ENCODE measurements at regions not wholly inside any gene's neighbourhood (a gene's known extent, or its start where the extent isn't known, plus 50 kb on each side); places are given as distances from the start of the nearest gene placed in this dataset.

DNA sequence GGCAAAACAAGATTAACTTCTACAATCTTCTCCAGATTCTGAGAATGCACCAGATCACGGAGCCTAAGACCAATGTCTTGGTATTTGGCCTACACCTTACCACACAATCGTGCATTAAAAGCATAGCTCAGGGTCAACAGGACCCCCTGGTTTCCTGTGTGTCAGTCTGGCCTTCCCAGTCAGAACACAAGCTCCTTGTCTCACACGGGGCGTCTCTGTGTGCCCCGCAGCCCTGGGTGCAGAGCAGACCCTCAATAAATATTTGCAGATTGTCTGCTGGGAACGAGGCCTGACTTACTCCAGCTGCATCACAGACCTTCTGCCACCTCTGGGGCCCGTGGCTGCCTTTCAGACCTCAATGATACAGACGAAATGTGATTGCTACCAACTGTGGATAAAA, 82.5 kb upstream of the CTNNB1 start:
- no peak for DNase-seq

DNA sequence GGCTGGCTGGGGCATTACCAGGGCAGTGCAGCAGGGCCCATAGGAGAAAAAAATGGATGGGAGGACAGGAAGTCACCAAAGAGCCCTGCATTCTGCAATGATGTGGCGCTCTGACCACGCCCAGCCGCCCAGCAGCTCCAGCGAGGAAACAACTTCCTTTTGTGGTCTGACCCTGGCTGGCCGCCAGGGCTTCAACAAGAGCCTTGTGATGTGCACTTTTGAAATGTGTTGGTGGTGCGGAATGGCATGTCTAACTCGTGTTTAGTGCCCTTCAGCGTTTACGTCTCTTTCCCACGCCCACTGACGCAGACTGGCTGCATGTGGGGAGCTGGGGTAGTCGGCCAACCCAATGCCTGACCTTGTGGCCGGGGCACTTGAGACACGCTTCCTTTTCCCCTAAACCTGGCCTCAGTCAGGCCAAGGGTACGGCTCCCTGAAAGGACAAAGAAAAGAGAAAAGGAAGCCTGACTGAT, 81.9 kb upstream of the CTNNB1 start:
- DNase-seq, result peak; percentile 98

DNA sequence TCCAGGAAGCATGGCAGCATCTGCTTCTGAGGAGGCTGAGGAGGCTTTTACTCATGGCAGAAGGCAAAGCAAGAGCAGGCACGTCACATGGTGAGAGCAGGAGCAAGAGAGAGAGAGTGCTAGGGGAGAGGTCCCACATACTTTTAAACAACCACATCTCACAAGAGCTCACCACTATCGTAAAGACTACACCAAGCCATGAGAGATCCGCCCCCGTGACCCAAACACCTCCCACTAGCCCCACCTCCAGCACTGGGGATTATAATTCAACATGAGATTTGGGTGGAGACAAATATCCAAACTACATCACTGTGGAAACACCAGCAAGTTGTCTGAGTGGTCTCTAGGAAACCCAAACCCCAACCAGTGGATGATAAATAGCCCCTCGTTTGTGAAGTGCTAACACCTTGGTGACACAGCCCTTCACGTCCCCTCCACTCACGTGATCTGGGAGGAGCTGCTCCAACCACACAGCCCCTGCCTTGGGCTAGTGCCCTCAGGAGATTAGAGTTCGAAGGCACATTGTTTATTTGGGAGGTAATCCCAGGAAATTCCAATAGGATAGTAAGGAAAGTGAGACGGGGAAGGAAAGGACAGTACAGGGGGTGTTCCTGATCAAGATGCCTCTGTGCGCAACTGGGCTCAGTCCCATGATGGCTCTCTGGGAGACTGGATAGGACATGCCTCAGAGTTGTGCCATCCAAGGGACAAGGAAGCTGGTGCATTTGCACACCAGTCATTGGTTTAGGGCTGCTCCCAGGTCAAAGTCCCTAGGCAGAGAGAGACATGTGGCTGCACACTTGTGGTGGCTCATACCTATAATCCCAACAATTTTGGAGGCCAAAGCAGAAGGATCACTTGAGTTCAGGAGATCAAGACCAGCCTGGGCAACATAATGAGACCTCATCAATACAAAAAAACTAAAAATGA, 80.6 kb upstream of the CTNNB1 start:
- DNase-seq, result no peak

DNA sequence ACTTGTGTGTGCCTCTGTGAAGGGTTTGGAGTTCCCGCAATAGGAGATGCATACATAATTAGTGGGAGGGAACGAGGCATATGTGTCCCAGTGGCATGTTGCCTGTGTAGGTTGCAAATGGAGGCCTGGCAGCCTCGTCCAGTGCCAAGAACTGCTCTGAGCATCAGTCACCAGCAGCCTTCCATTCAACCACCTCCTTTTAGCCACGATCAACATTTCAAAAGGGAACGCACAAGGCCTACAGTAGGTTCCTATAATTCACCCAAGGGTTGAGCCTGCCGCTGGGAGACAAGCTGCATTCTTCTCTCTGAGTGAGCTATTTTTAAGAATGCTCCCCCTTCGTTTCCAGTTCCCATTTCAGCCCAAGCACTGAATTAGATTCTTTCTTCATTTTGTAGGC, 78.8 kb upstream of the CTNNB1 start:
- no peak for DNase-seq

DNA sequence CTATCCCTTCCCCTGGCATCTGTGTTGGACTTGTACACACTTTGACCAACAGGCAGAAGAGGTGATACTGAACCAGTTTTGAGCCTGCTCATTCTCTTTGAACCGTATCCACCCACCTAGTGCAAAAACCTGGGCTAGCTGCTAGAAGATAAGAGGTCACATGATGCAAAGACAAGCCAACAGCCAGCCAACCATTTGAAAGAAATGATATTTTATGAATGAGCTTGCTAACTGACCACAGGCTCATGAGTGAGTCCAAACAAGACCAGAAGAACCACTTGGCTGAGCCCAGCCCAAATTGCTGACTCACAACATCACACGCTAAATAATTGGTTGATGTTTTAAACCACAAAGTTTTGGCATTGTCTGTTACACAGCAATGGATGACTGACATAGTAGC, 74.0 kb upstream of the CTNNB1 start:
- DNase-seq, result no peak

DNA sequence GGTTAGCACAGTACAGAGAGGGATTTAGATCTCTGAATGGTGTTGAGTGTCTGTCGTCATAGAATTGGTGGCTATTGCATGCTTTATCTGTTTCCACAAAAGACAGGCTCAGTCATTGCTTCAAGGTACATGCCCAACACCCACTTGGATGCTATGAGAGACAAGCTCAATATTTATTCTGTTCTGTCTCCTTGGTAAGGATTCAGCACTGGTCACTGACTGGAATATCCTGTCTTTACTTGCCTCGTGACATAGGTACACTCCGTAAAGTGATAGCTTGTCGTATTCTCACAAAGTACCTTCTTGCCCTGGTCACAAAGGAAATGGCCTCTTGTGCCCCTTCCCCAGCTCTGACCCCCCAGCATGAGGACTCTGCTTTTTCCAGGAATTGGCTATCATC, 72.8 kb upstream of the CTNNB1 start:
- no peak for DNase-seq

DNA sequence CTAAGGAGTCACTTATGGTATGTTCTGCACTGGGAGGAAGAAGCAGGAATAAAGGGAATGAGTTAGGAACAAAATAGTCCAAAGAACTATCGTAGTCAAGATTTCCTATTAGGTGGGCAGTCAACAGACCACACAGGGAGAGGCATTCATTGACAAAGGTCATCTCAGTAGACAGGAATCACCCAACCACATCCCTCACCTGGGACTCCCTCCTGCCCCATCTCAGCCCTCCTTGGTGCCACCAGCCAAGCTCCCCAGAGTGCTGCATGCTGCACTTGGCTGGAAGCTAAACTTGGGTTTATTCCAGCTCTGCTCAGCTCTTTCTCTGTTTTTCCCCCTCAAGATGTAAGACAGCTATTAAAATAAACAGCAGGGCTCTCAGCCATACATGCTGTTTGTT, 72.3 kb upstream of the CTNNB1 start:
- no peak for DNase-seq

DNA sequence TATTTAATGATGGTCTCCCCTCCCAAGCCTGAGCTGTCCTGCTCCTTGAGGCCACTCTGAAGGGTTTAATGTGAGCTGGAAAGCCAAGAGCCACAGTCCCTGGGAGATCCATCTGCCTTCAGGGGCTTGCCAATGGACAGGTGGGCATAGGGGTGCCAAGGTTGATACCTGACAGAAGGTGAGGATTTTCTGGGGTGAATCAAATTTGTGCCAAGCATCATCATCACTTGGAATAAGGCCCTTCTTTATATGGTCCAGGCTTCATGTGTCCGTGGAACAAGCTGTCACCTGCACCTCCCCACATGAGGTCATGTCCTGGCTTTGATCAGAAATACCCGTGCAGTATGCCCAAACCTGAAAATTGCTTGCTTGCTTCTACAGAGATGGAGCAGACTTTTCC, 71.9 kb upstream of the CTNNB1 start:
- no peak for DNase-seq

DNA sequence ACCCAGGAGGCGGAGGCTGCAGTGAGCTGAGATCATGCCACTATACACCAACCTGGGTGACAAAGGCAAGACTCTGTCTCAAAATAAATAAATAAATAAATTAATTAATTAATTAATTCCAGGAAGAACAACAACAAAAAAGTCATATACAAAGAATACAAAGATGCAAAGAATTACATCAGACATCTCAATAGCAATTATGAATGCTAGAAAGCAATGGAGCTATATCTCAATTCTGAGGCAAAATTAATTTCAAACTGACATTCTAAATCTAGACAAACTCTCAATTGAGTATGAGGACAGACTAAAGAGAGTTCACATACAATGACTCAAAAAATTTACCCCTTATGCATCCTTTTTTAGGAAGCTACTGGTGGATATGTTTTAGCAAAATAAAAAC, 69.6 kb upstream of the CTNNB1 start:
- no peak for DNase-seq

DNA sequence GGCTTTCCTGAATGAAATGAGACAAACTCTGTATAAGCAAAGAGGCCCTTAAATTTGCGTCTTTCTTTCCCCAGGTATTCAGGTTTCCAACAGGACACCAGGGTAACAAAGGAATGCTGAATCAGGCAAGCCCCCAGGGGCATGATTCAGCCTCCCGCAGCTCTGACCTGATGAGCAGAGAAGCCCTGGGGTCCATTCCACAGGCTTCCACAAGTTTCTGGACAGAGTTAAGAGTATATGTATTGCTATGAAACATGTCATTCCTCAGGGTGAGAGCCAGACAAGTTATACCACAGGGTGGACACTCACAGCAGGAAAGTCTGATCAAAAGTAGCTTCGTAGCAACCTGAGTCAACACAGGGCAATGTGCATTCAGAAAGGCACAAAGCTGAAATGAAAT, 68.1 kb upstream of the CTNNB1 start:
- peak; percentile 58 for DNase-seq

DNA sequence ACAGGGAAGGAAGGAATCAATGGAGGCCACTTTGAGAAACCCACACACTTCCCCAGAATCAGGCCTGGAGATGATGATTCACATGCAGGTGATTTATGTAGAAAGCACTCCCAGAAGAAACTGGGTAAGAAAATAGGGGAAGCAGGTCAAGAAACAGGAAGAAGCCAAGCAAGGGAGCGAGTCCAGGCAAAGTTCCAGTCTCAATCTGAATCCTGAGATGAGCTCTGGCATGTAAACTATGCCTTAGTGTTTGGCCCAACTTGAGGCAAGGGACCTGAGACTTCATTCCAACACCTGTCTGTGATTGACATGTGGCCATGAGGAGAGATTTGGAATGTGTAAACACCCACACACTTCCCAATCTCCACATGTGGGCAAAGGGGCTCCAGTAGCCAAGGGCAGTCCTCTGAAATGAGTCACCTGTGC, 61.6 kb upstream of the CTNNB1 start:
- DNase-seq, result peak; percentile 7

DNA sequence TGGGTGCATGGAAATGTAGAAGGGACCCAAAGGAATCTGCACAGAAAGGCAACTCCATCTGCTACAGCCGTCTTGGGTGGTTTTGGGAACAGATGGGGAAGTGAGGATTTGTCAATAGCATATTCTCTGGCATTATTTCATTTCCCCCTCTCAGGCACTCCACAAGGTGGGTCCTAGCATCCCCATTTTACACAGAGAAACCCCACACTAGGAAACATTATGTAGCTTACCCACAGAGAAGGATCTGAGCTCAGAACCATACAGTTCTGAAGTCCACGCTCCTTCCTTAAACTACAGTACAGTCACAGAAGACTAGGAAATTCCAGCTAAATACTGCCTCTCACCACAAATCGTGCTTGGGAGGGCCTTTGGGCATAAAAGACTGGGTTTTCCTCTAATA, 61.2 kb upstream of the CTNNB1 start:
- no peak for DNase-seq

DNA sequence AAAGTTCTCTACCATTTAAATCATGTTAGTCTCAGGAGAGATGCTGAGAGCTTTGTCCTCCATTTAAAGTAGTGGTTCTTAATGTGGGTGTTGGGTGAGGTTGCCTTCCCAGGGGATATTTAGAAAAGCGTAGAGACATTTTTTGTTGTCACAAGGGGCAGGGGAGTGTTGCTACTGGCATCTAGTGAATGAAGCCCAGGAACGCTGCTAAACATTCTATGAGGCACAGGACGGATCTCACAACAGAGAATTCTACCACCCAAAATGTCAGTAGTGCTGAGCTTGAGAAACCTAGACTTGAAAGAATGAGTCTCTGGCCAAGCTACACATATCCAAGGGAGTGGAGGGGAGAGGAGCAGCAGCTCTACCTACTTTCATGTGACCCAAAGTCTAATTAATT, 60.7 kb upstream of the CTNNB1 start:
- DNase-seq, result no peak

DNA sequence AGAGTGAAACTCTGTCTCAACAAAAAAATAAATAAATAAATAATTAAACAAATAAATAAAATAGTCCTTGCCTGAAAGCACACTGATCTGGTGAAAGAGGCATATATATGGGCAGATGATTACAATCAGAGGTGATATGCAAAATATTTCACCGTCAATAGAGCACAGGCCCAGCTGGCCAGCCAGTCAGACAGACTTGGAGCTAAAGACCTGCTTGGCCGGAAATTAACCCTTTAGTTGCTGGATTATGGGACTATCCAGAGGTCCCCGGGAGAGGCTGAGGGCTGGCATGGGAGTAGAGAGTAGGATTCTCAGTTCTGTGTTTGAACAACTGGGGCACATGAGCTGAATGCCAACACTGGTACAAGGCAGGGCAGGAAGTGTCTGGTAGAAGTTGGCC, 59.1 kb upstream of the CTNNB1 start:
- no peak for DNase-seq

DNA sequence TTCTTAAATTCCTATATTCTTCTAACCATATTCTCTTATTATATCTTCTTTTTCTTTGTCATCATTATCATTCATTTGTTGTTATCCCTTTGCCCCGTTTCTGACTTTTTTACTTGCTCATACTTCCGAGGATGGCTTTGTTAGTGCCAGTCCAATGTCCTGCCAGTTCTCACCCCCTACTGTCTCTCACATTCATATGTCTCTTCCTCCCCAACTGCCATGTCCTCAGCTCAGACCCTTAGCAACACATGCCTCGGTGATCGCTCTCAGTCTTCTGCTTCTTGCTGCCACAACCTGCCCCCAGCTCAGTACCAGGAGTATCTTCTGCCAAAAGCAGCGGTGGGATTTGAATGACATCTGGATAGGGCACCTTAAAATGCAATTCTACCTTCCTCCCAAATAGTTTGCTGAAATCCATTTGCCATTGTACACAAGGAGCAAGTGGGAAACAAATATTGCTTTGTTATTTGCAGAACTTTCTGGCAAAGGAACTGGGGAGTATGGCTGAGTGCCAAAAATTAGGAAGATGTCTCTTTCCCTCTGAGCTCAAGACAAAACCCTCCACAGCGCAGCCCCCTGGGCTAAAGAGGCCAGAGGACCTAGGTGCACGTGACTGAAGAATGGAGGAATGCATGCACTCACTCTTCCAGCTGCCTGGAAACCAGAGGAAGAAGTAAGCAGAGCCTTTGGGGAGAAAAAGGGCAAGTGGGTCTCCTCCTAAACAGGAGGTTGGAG, 57.7 kb upstream of the CTNNB1 start:
- no peak for DNase-seq

DNA sequence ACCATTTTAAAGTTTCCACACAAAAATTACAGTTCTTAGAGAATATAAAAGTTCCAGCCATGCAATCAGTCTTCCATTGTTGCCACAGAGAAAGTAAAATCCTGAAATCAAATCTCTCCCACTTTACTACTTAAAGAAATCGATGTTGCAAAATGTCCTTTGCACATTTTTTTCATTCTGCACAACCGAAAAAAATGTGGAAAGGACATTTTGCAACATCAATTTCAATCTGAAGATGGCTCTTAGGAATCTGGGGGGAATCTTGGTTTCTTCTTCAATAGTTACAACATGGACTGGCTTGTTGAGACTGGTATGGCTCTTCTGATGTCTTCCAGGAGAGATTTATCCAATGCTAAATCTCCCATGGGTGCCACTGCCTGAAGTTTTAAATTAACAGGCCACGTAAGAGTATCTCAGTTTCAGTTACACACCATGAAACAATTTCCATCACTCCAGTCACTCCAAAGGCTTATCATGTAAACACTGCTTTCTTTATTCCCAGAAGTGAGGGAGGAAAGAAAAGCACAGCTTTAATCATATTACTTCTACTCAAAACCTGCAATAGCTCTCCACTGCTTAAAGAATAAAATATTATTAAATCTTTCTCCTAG, 55.8 kb upstream of the CTNNB1 start:
- DNase-seq, result no peak

DNA sequence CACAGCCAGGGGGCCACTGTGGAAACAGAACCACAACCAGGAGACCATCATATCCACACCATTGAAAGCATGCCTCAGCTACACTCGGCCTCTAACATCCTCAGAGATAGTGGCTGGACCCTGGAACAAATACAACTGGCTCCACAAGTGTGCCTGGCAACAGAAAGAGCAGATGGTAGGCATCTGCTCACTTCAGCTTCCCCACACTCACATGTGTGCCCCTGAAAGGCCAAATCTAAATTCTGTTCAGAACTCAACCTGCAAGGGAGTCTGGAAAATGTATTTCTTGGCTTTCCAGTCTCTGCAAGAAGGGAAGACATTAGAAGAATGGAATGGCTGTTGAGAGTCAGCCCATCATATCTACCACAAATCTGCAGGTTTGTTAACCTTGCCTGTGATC, 54.7 kb upstream of the CTNNB1 start:
- DNase-seq, result no peak

DNA sequence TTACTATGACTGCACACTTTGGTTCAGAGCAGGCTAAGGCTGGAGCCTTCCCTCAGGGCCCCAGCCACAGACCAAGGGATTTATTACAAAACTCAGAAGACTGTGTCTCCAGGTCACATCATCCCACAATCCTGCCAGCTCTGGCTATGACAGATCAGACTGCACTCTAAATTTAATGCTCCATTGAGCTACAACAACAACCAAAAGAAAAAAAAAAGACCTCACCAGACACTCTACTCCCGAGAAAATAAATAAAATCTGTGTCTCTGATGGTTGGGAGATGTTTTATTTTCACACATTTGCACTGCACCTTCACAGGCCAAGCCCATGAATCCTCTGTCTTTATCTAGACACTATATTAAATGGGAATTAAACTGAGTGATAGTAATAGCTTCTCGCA, 50.8 kb upstream of the CTNNB1 start:
- no peak for DNase-seq

DNA sequence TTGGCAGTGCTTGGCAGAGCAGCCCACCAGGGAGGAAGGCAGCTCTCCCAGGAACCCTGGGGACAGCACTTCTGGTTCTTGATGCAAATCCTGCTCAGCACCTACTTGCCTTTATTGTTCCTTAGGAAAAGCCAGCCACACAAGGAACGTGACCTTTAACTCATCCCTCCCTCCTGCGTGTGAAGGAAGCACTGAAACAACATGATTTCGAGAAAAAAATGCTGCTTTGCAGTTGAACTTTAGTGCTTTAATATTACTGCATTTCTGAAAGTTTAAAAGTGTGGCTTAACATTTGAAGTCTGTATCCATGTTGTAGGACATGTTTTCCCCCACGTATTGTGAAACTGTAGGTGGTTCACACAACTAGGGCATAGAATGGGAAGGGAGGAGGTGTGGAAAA, 50.4 kb upstream of the CTNNB1 start:
- DNase-seq, result no peak
